Nephron progenitor cell (in vitro differentiated cells): ENCODE measurements at regions not wholly inside any gene's neighbourhood (a gene's known extent, or its start where the extent isn't known, plus 50 kb on each side); places are given as distances from the start of the nearest gene placed in this dataset.

Source experiments
- DNase-seq: peaks from one replicate; pipeline ENCODE4 v3.0.0; 2021
- H3K27ac Mint-ChIP-seq: 2 replicates; pipeline ENCODE4 v1.8.0; 2021; ENCODE audit warnings: mild to moderate bottlenecking, moderate library complexity, mixed read lengths
- H3K27me3 Mint-ChIP-seq: 2 replicates; pipeline ENCODE4 v1.8.0; 2021; ENCODE audit warnings: mild to moderate bottlenecking, low read depth, mixed read lengths; ENCODE audit not compliant: poor library complexity
- H3K36me3 Mint-ChIP-seq: 2 replicates; pipeline ENCODE4 v1.8.0; 2021; ENCODE audit warnings: low read depth, mixed read lengths
- H3K4me1 Mint-ChIP-seq: 2 replicates; pipeline ENCODE4 v1.8.0; 2021; ENCODE audit warnings: mixed read lengths
- H3K4me3 Mint-ChIP-seq: 2 replicates; pipeline ENCODE4 v1.8.0; 2021; ENCODE audit warnings: mild to moderate bottlenecking, moderate library complexity, mixed read lengths
- H3K9me3 Mint-ChIP-seq: 2 replicates; pipeline ENCODE4 v1.8.0; 2021; ENCODE audit warnings: mild to moderate bottlenecking, moderate library complexity, mixed read lengths
- CTCF ChIP-seq: fragments of 200-600 bp; sonication (generic); IDR thresholded peaks from 2 replicates; pipeline ENCODE4 v1.5.0; 2021; ENCODE audit warnings: antibody characterized with exemption

GRCh38 chr13:79859756-79860155 is 378.8 kb downstream of the NDFIP2 start:
- Mint-ChIP-seq H3K4me1 (peaks cover 33% of the 10 kb centered on the region), H3K27me3 (no peaks in the 10 kb centered on the region), H3K36me3 (no peaks in the 10 kb centered on the region), H3K4me3 (no peak overlapping the region), H3K27ac (peak overlapping the region; percentile 55), H3K9me3 (peaks cover 9% of the 10 kb centered on the region)
- DNase-seq = no peak
- TF ChIP-seq CTCF = no peak

GRCh38 chr13:79853251-79853650 is 372.3 kb downstream of the NDFIP2 start:
- Mint-ChIP-seq H3K4me1 (peaks cover 6% of the 10 kb centered on the region), H3K27me3 (no peaks in the 10 kb centered on the region), H3K36me3 (no peaks in the 10 kb centered on the region), H3K4me3 (no peak overlapping the region), H3K27ac (no peak overlapping the region), H3K9me3 (peaks cover 8% of the 10 kb centered on the region)
- DNase-seq = no peak
- no peak for TF ChIP-seq CTCF

- Mint-ChIP-seq H3K4me1 (peaks cover 6% of the 10 kb centered on the region), H3K36me3 (no peaks in the 10 kb centered on the region), H3K9me3 (peaks cover 8% of the 10 kb centered on the region), H3K27me3 (no peaks in the 10 kb centered on the region), H3K4me3 (no peak overlapping the region), H3K27ac (no peak overlapping the region)
- TF ChIP-seq CTCF = no peak
- DNase-seq = no peak
Measured at GRCh38 chr13:79851318-79851717, 370.4 kb downstream of the NDFIP2 start.

- peaks cover 6% of the 10 kb centered on the region for H3K4me1 Mint-ChIP-seq
- no peak overlapping the region for H3K4me3 Mint-ChIP-seq
- H3K27me3 Mint-ChIP-seq = no peaks in the 10 kb centered on the region
- H3K36me3 Mint-ChIP-seq = no peaks in the 10 kb centered on the region
- H3K27ac Mint-ChIP-seq = peak overlapping the region; percentile 9
- no peak for TF ChIP-seq CTCF
- no peak for DNase-seq
- H3K9me3 Mint-ChIP-seq = peaks cover 8% of the 10 kb centered on the region
Measured at GRCh38 chr13:79847882-79848592, 367.1 kb downstream of the NDFIP2 start.

- Mint-ChIP-seq H3K4me1 (peaks cover 6% of the 10 kb centered on the region), H3K36me3 (no peaks in the 10 kb centered on the region), H3K9me3 (peaks cover 8% of the 10 kb centered on the region), H3K27me3 (no peaks in the 10 kb centered on the region), H3K4me3 (no peak overlapping the region), H3K27ac (no peak overlapping the region)
- DNase-seq = no peak
- no peak for TF ChIP-seq CTCF
Measured at GRCh38 chr13:79846386-79846785, 365.4 kb downstream of the NDFIP2 start.
